ENCODE measurements at regions not wholly inside any gene's neighbourhood (a gene's known extent, or its start where the extent isn't known, plus 50 kb on each side); places are given as distances from the start of the nearest gene placed in this dataset.

DNA sequence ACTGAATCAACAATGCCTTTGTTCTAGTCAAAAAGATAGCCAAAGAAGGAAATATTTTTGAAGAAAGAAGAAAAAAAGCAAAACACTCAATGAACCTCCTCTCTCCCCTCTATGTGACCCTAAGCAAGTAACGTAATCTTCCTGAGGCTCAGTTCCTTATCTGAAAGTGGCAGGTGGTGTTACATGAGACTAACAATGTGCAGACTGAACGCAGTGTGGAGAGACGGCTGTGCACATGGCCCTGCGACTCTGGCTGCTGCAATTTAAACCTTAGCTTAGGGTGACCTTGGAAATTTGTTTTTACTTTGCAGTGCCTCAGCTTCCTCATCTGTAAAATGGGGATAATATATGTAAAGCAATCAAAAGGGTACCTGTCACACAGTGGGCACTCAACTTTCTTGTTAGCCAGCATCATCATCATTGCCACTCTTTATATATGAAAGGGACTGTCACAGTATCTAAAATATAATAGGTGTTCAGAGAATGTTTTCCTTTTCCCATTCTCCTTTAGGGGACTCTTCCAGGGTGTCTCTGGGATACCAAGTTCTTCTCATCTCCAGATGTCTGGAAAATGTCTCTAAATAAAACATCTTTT is 100.1 kb upstream of the JUN start:
- TF ChIP-seq EP300 (IDR thresholded peaks at IDR 0.05) (no peak), CTCF (IDR thresholded peaks at IDR 0.05) (no peak), POLR2A (IDR thresholded peaks at IDR 0.05) (no peak), POLR2AphosphoS5 (IDR thresholded peaks at IDR 0.05) (no peak)
